HG03432 (cell line): ENCODE measurements at regions not wholly inside any gene's neighbourhood (a gene's known extent, or its start where the extent isn't known, plus 50 kb on each side); places are given as distances from the start of the nearest gene placed in this dataset.

Source experiments
- ATAC-seq: cut with Tn5 transposase; IDR thresholded peaks from one replicate; pipeline ENCODE4 v1.9.1; 2021; ENCODE audit warnings: mild to moderate bottlenecking, moderate library complexity; ENCODE audit not compliant: unreplicated experiment

- ATAC-seq: no peak
These were observed 73.1 kb upstream of the KCNA4 start for GRCh38 chr11:30089921-30090320.

GRCh38 chr11:30091246-30091645 lies 74.4 kb upstream of the KCNA4 start:
- ATAC-seq: no peak

DNA sequence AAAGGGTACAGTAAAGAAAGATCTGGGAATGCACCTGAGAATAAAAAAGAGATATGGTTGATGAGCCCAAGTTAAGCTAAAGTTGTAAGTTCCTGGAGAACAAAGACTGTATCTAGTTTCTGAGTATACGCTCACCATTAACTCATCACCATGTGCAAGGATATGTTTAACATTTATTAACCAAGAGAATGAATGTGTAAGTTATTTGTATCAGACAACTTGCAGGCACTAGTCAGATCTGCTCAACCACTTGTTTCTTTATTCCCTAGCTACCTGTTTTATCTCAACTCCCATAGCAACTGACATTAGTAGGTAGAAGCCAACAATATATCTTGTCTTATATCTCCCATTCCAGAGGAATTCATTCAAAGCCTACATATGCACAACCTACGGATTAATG lies 74.9 kb upstream of the KCNA4 start:
- no peak for ATAC-seq

DNA sequence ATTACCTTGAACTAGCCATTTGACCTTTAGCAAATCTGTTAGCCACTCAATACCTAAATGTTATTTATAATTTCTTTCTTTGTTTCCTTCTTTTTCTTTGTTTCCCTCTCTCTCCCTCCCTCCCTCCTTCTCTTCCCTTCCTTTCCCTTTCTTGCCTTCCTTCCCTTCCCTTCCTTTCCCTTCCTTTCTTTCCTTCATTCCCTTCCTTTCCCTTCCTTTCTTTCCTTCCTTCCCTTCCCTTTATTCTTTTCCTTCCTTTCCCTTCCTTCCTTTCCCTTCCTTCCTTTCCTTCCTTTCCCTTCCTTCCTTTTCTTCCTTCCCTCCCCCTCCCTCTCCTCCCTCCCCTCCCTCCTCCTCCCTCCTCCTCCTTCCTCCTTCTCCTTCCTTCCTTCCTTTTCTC lies 75.7 kb upstream of the KCNA4 start:
- ATAC-seq: no peak

- ATAC-seq: no peak
These were observed 83.7 kb upstream of the KCNA4 start for GRCh38 chr11:30100495-30100894.

DNA sequence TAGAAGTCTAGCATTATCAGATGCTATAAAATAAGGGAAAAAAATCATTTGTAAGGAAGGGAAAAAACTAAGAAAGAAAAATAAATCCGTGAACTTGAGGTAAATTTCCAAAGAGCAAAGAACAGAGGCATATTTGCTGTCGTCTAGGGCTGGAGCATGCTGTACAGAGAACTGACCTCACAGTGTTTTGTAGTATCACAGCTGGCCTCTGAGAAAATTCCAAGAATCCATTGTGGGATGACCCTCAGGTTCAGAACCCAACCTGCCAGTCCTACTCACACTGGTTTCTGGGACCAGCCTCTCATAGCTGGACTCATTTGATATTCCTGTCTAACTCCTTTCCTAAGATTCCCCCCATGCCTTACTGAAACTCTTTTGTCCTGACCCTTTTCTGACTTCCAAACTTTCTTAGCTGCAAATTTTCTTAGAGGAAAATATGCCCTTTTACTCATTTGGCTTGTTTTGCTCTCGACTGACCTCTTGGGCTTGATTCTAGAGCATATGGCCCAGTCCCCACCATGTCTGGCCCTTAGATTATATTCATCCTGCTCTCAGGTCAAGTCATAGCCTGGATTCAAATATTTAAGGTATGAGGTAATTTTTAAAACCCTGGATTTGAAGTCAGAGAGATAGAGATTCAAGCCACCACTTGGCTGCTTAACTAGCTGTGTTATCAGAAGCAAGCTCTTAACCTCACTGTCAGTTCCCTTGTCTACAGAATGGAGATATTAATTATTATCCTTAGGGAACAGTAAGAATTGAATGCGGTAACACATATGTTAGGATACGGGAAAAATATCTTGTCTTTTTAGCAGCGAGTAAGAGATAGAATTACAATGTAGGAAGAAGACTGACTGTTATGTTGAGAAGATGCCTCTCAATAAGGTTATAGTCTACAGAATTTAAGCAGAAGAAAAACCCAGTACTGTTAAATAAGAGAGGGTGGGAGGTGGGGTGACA lies 89.7 kb upstream of the KCNA4 start:
- no peak for ATAC-seq

DNA sequence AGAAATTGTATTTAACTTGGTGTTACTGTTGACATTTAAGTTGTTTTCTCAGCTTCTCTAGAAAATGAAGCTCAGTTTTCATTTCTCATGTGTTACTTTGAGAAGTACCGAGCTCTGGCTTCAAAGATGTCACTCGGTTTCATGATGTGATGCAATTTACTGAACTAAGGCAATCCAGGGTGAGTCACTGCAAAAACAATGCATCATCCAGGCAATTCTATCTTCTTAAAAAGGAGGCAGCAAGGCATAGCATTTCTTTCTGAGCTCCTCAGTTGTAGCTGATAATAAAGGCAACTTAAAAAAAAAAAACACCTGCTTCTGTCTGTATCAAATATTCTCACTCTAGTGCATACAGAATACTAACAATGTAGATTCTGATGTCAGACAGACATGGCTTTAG lies 91.1 kb upstream of the KCNA4 start:
- ATAC-seq: no peak

- ATAC-seq: no peak
These were observed 92.9 kb upstream of the KCNA4 start for GRCh38 chr11:30109774-30110173.

- no peak for ATAC-seq
These were observed 93.9 kb upstream of the KCNA4 start for GRCh38 chr11:30110691-30111090.

DNA sequence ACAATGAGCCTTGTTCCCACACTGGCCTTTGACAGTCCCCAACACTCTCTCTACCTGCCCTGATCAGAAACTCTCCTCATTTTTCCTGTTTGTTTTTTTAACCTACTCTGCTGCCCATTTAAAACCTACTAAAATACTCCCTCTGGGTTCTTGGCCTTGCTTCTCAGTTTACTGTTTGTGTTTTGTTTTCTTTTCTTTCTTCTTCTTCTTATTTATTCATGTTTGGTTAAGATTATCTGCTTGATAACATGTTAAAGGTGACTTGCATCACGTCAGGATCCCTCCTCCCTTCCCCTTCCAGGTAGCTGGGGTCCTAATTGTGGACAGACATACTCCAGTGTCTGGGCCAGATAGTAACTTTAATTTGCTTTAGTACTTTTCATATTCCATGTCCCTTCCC lies 95.0 kb upstream of the KCNA4 start:
- no peak for ATAC-seq

GRCh38 chr11:30113326-30113898 lies 96.6 kb upstream of the KCNA4 start:
- no peak for ATAC-seq

GRCh38 chr11:30116512-30116911 lies 99.7 kb upstream of the KCNA4 start:
- ATAC-seq: no peak

DNA sequence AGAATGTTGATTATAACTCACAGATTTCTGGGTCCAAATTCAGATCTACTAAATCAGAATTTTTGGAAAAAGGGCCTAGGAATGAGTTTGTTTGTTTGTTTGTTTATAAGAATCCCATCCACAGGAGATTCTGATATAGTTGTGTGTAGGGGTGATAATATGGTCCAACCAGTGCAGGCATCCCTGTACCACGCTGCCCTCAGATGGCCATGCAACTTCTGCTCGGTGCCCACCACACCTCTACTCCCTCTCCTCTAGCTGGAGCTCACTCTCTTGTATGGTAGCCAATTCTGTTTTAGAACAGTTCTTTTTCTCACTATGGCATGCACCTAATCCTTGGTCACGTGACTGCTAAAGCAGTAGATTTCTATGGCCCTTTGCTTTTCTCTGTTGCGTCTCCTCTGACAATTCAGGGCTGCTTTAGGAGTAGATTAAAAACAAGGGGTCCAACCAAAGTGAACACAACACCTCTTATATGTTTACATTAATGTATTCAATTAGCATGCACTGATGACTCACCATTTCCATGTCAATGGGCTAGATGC lies 103.3 kb upstream of the KCNA4 start:
- no peak for ATAC-seq

DNA sequence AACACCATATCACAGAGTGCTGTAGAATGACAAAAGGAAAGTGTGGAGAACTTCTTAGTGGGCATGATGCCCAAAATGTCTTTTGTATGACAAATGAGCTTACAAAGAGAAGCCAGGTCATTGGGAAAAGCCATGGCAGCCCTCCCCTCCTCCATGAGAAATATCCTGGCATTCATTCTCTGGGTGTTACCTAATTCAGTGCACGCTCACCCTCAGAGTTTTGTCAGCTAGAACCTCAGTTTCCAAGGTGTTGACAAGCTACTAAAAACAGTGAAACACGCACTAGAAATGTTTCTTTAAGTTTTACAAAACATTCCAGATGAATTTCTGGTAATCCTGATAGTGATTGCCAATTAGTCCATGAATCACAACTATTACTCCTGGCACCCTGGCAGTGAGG lies 105.4 kb upstream of the FSHB start:
- no peak for ATAC-seq

- no peak for ATAC-seq
These were observed 102.4 kb upstream of the FSHB start for GRCh38 chr11:30128269-30128932.

- peak; percentile 78 for ATAC-seq
These were observed 99.3 kb upstream of the FSHB start for GRCh38 chr11:30131535-30131934.

- no peak for ATAC-seq
These were observed 97.5 kb upstream of the FSHB start for GRCh38 chr11:30133281-30133680.

GRCh38 chr11:30143098-30143705 lies 87.6 kb upstream of the FSHB start:
- peak; percentile 79 for ATAC-seq

GRCh38 chr11:30147293-30147692 lies 83.5 kb upstream of the FSHB start:
- ATAC-seq: no peak

GRCh38 chr11:30149998-30150397 lies 80.8 kb upstream of the FSHB start:
- ATAC-seq: no peak

DNA sequence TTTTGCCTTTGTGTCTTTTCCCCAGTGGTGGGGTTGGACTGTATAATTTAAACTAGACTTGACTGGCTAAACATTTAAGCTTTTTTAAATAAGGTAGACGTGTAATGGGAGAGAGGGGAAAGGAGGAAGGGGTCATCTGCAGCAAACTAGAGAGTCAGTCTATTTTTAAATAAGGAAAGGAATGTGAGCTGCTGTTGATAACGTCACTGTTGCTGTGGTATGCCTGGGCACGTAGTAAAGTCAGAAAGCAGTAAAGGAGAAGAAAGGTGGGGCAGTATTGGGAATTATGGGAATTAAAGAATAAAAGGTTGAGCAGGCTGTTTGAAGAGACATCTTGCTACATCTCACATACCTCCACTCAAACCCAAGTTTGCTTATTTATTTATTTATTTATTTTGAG lies 80.4 kb upstream of the FSHB start:
- ATAC-seq: no peak
